Esophagus muscularis mucosa (tissue), 4 donors: ENCODE measurements at regions not wholly inside any gene's neighbourhood (a gene's known extent, or its start where the extent isn't known, plus 50 kb on each side); places are given as distances from the start of the nearest gene placed in this dataset.

ENCODE experiments used
- DNase-seq: peaks from one replicate; pipeline ENCODE4 v3.0.0-alpha.2; 2017; ENCODE audit errors: extremely low spot score
- H3K27ac ChIP-seq, 4 donors: fragments of 200-600 bp; sonication (generic); replicated peaks in 1 of 4; 1 replicate in 3 of 4; 2 replicates in 1 of 4; pipeline ENCODE4 v1.5.1; 2016 to 2019; ENCODE audit warnings: mild to moderate bottlenecking in 1 of 4
- H3K27me3 ChIP-seq, 4 donors: fragments of 200-600 bp; sonication (generic); one replicate each; pipeline versions ENCODE4 v1.5.1 to v1.6.0; 2016 to 2019
- H3K36me3 ChIP-seq, 4 donors: fragments of 200-600 bp; sonication (generic); one replicate each; pipeline ENCODE4 v1.5.1; 2016 to 2019
- H3K4me1 ChIP-seq, 4 donors: fragments of 200-600 bp; sonication (generic); one replicate each; pipeline ENCODE4 v1.5.1; 2016 to 2019
- H3K4me3 ChIP-seq, 4 donors: fragments of 200-600 bp; sonication (generic); 1 replicate in 2 of 4; 2 replicates in 2 of 4; pipeline ENCODE4 v1.5.1; 2016 to 2019; ENCODE audit warnings: mild to moderate bottlenecking in 4 of 4, moderate library complexity in 1 of 4
- H3K9me3 ChIP-seq, 4 donors: fragments of 200-600 bp; sonication (generic); 1 replicate in 3 of 4; 2 replicates in 1 of 4; pipeline ENCODE4 v1.5.1; 2016 to 2019
- EP300 ChIP-seq: sonication (generic); formaldehyde crosslinking; IDR thresholded peaks from one replicate; pipeline ENCODE4 v1.6.1; 2017; ENCODE audit warnings: antibody characterized with exemption
- POLR2A ChIP-seq: fragments of 450-650 bp; IDR thresholded peaks from one replicate; pipeline ENCODE4 v1.6.1; 2017; ENCODE audit warnings: antibody characterized with exemption, moderate library complexity, mild to moderate bottlenecking, low read depth
- POLR2AphosphoS5 ChIP-seq, 2 donors: sonication (generic); formaldehyde crosslinking; IDR thresholded peaks; one replicate each; pipeline ENCODE4 v1.6.1; 2017; ENCODE audit warnings: antibody characterized with exemption in 2 of 2
- WGBS: methylation state at CpG from one replicate; pipeline ENCODE4 v1.1.5; 2018; 5-methylcytosine and 5-hydroxymethylcytosine counted together
- intact Hi-C: fragments of 100-400 bp; cut with DNase I; formaldehyde crosslinking; loops from one replicate; pipeline ENCODE4 v1.15.1; 2023
- TF ChIP-seq, protein P1 (sequence below), 3 experiments: fragments of 200-600 bp in 2 of 3; fragments of 450-650 bp in 1 of 3; sonication (generic) in 2 of 3; IDR thresholded peaks; one replicate each; pipeline ENCODE4 v1.5.1; 2017 to 2019; ENCODE audit warnings: antibody characterized with exemption in 3 of 3, mild to moderate bottlenecking in 2 of 3, moderate library complexity in 1 of 3

DNA sequence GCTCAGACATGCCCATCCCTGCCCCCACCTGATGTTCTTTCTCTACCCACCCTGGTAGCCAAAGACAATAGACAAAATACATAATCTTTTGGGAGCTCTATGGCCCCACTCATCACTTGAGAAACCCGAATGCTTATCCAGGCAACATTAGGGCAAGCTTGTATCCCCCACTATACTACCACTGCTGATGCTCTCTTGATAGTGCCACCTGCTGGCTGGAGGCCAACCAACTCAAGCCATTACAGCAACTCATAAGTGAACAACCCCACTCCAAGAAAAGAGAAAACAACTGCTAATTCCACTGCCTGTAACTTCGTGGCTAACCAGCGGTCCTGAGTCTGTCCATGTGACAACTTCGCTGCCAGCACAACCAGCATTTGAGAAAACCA lies 342.5 kb upstream of the TGFBR2 start:
- intact Hi-C loops, result no loop called here
- Histone ChIP-seq H3K36me3 (no peaks in the 10 kb centered on the region), H3K9me3 (no peaks in the 10 kb centered on the region), H3K4me1 (peaks cover 7 to 56% (median 48%) of the 10 kb centered on the region in 4 donors), H3K27ac (no peak overlapping the region), H3K4me3 (no peak overlapping the region), H3K27me3 (no peaks in the 10 kb centered on the region)
- 81% methylated on average over 4 of the region's 4 CpGs for WGBS
- TF ChIP-seq EP300 (no peak), POLR2AphosphoS5 (IDR thresholded peaks at IDR 0.05) (no peak), POLR2A (no peak)
- TF ChIP-seq, protein P1, sequence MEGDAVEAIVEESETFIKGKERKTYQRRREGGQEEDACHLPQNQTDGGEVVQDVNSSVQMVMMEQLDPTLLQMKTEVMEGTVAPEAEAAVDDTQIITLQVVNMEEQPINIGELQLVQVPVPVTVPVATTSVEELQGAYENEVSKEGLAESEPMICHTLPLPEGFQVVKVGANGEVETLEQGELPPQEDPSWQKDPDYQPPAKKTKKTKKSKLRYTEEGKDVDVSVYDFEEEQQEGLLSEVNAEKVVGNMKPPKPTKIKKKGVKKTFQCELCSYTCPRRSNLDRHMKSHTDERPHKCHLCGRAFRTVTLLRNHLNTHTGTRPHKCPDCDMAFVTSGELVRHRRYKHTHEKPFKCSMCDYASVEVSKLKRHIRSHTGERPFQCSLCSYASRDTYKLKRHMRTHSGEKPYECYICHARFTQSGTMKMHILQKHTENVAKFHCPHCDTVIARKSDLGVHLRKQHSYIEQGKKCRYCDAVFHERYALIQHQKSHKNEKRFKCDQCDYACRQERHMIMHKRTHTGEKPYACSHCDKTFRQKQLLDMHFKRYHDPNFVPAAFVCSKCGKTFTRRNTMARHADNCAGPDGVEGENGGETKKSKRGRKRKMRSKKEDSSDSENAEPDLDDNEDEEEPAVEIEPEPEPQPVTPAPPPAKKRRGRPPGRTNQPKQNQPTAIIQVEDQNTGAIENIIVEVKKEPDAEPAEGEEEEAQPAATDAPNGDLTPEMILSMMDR (IDR thresholded peaks at IDR 0.05), result no peak
- no peak for DNase-seq

DNA sequence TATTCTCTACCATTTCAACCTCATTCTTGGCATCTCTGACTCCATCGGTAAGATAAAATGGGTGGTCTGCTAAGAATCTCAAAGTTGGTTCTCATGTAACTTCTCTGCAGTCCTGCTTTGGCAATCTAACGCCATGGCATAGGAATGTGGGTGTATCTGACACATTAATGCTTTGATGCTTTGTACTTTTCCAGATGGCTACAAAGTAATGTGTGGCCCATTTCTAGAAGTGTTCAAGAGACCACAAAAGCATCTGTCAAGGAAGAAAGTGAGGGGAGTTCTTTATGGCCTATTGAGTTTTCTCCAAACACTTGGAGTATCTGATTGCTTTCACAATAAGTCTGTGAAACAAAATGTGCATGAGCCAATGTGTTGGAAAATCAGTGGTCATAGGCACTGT lies 339.9 kb upstream of the TGFBR2 start:
- H3K27ac ChIP-seq, result no peak overlapping the region
- TF ChIP-seq POLR2A (no peak), POLR2AphosphoS5 (IDR thresholded peaks at IDR 0.05) (no peak)
- H3K27me3 ChIP-seq, result no peaks in the 10 kb centered on the region
- H3K9me3 ChIP-seq, result no peaks in the 10 kb centered on the region
- WGBS, result 94% methylated on average over 2 of the region's 2 CpGs
- H3K4me1 ChIP-seq, result peaks cover 7 to 51% (median 35%) of the 10 kb centered on the region in 4 donors
- H3K4me3 ChIP-seq, result no peak overlapping the region
- intact Hi-C loops, result no loop called here
- H3K36me3 ChIP-seq, result no peaks in the 10 kb centered on the region
- no peak for DNase-seq

DNA sequence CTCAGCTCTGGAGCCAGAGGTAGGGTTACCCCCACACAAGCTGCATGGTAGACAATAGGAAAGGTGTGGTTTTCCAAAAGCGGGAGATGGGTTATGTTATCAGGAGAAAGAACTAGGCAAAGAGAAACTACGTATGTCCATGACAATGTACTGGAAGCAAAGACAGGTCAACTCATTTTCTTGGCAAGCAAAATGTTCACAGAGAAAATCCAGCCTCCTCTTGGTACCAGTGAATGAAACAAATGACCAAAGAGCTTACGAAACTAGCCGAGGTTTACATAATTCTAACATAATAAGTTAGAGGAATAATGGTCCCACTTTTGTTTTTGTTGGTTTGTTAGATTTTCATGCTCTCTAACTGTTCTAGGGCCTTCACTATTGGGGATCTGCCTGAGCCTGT lies 338.1 kb upstream of the TGFBR2 start:
- Histone ChIP-seq H3K36me3 (no peaks in the 10 kb centered on the region), H3K27me3 (no peaks in the 10 kb centered on the region), H3K27ac (peak overlapping the region; percentile 48 to 74 (median 62)), H3K9me3 (no peaks in the 10 kb centered on the region), H3K4me3 (no peak overlapping the region), H3K4me1 (peaks cover 0 to 34% (median 17%) of the 10 kb centered on the region in 4 donors)
- 35% methylated on average over 4 of the region's 4 CpGs for WGBS
- no peak for DNase-seq
- intact Hi-C loops, result no loop called here
- TF ChIP-seq POLR2AphosphoS5 (IDR thresholded peaks at IDR 0.05) (peak; percentile 19 to 50), EP300 (no peak), POLR2A (no peak)

DNA sequence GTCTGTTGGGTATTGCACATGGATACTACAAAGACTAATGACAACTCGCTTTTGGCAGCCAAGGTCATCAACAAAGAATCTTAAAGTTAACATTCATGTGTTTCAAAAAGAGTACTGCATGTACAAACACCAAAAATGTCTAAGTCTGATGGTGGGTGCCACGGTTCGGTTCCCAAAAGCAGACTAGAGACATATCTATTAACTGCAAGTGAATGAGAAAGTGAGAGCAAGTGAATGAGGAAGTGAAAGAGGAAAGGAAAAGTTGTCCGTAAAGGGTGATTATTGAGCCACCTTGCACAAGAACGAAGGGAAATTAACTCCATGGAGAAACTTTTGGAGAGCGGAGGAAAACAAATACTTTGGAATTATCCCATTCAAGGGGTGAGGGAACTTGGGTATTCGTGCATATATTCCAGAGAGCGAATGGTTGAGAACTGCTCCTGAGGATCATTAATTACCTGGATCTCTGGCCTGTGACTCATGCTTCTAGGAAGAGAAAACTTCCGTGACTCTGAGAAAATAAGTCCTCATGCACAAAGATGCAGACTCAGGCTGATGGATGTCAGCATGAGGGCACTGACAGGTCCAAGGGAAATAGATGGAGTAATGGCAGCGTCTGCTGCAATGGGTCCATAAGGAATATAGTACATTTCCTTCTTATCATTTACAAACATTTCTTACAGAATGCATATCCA lies 336.5 kb upstream of the TGFBR2 start:
- no peak for DNase-seq
- no peak overlapping the region for H3K4me3 ChIP-seq
- TF ChIP-seq POLR2AphosphoS5 (IDR thresholded peaks at IDR 0.05) (no peak), POLR2A (no peak), EP300 (no peak)
- TF ChIP-seq, protein P1 (IDR thresholded peaks at IDR 0.05), result no peak
- WGBS, result 72% methylated on average over 10 of the region's 10 CpGs
- H3K27ac ChIP-seq, result peak overlapping the region in 2 of 4 donors; percentile 10 to 67
- no peaks in the 10 kb centered on the region for H3K9me3 ChIP-seq
- H3K27me3 ChIP-seq, result no peaks in the 10 kb centered on the region
- H3K36me3 ChIP-seq, result no peaks in the 10 kb centered on the region
- intact Hi-C loops, result no loop called here
- peaks cover 0 to 27% (median 15%) of the 10 kb centered on the region in 4 donors for H3K4me1 ChIP-seq

DNA sequence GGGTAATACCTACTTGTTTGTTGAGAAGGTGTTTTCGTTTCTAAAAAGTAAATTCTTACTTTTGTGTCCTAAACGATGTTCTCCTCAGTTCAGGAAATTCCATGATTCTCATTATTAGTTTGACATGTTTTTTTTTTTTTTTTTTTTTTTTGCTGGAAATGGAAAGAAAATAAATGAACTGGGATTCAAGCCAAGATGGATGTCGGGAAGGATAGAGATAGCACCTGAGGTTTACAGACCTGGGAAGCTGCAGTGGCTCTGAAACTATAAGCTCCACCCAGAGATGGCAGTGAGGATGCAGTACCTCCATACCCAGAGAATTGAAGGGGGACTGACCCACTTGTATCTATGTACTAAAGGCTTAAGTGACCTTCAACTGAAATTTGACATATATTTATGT lies 334.6 kb upstream of the TGFBR2 start:
- WGBS, result 76% methylated on average over 3 of the region's 3 CpGs
- TF ChIP-seq EP300 (no peak), POLR2A (no peak), POLR2AphosphoS5 (IDR thresholded peaks at IDR 0.05) (no peak)
- TF ChIP-seq, protein P1 (IDR thresholded peaks at IDR 0.05), result no peak
- no peak overlapping the region for H3K27ac ChIP-seq
- intact Hi-C loops, result no loop called here
- H3K9me3 ChIP-seq, result no peaks in the 10 kb centered on the region
- peaks cover 0 to 27% (median 15%) of the 10 kb centered on the region in 4 donors for H3K4me1 ChIP-seq
- no peak overlapping the region for H3K4me3 ChIP-seq
- H3K27me3 ChIP-seq, result no peaks in the 10 kb centered on the region
- H3K36me3 ChIP-seq, result no peaks in the 10 kb centered on the region
- no peak for DNase-seq
